Gastrocnemius medialis (tissue), 4 donors: ENCODE measurements at regions not wholly inside any gene's neighbourhood (a gene's known extent, or its start where the extent isn't known, plus 50 kb on each side); places are given as distances from the start of the nearest gene placed in this dataset.
"Not testable (repeated sequence)": the region's sequence is repeated elsewhere in the genome, so short reads cannot be mapped to it uniquely, and the experiment has no call there.

Experiments
- CTCF ChIP-seq, 5 experiments: fragments of 450-650 bp in 3 of 5; fragments of 200-600 bp in 2 of 5; sonication (generic) in 2 of 5; IDR thresholded peaks in 4 of 5; conservative IDR thresholded peaks in 1 of 5; 1 replicate in 4 of 5; 2 replicates in 1 of 5; pipeline ENCODE4 v1.5.1; 2016 to 2019; ENCODE audit warnings: antibody characterized with exemption in 5 of 5, mild to moderate bottlenecking in 3 of 5, moderate library complexity in 3 of 5
- POLR2A ChIP-seq, 2 donors: fragments of 450-650 bp; IDR thresholded peaks; one replicate each; pipeline ENCODE4 v1.6.1; 2017; ENCODE audit warnings: antibody characterized with exemption in 2 of 2, mild to moderate bottlenecking in 2 of 2, moderate library complexity in 2 of 2

GRCh38 chr13:52571163-52571562 is 71.1 kb upstream of the HNRNPA1L2 start:
- not testable (repeated sequence) for TF ChIP-seq CTCF (IDR thresholded peaks at IDR 0.05 in 4 of 5, conservative IDR thresholded peaks at IDR 0.05 in 1 of 5); POLR2A (IDR thresholded peaks at IDR 0.05)
